Activated naive CD8-positive, alpha-beta T cell treated with anti-CD3 and anti-CD28 coated beads, Interleukin-2, amount 10 ng/mL, durations not matched to agents 7 days and 5 days (primary cell): ENCODE measurements at regions not wholly inside any gene's neighbourhood (a gene's known extent, or its start where the extent isn't known, plus 50 kb on each side); places are given as distances from the start of the nearest gene placed in this dataset.

Source experiments
- ATAC-seq: fragments of 150-1000 bp; cut with Tn5 transposase; one replicate; pipeline ENCODE4 v1.10.0; 2021; ENCODE audit warnings: low read depth, moderate library complexity
- POLR2A ChIA-PET: fragments of 350-600 bp; sonication (Branson Sonifier 250); formaldehyde crosslinking; loops from one replicate; lab custom pipeline; 2021; ENCODE audit warnings: antibody characterized with exemption; lab: Charles Lee
- DNase-seq: peaks from one replicate; pipeline ENCODE4 v3.0.0; 2021
- H3K27ac Mint-ChIP-seq: one replicate; pipeline ENCODE4 v1.8.0; 2022; ENCODE audit warnings: mild to moderate bottlenecking, mixed read lengths
- H3K27me3 Mint-ChIP-seq: one replicate; pipeline ENCODE4 v1.8.0; 2022; ENCODE audit warnings: mild to moderate bottlenecking, moderate library complexity, mixed read lengths
- H3K36me3 Mint-ChIP-seq: one replicate; pipeline ENCODE4 v1.8.0; 2021; ENCODE audit warnings: mild to moderate bottlenecking, mixed read lengths
- H3K4me1 Mint-ChIP-seq: one replicate; pipeline ENCODE4 v1.8.0; 2021; ENCODE audit warnings: mixed read lengths
- H3K4me3 Mint-ChIP-seq: one replicate; pipeline ENCODE4 v1.8.0; 2022; ENCODE audit warnings: mild to moderate bottlenecking, moderate library complexity, mixed read lengths
- H3K9me3 Mint-ChIP-seq: one replicate; pipeline ENCODE4 v1.8.0; 2021; ENCODE audit warnings: mixed read lengths

GRCh38 chr5:1748271-1748670, 51.4 kb downstream of the MRPL36 start:
- POLR2A ChIA-PET: no interaction called here
- H3K27ac Mint-ChIP-seq: no peak overlapping the region
- ATAC-seq (no peak), DNase-seq (no peak)
- no peak overlapping the region for H3K4me3 Mint-ChIP-seq
- no peaks in the 10 kb centered on the region for H3K4me1 Mint-ChIP-seq
- H3K27me3 Mint-ChIP-seq: no peaks in the 10 kb centered on the region
- no peaks in the 10 kb centered on the region for H3K9me3 Mint-ChIP-seq
- no peaks in the 10 kb centered on the region for H3K36me3 Mint-ChIP-seq

- DNase-seq: no peak
- H3K36me3 Mint-ChIP-seq: no peaks in the 10 kb centered on the region
- H3K4me1 Mint-ChIP-seq: no peaks in the 10 kb centered on the region
- no peak overlapping the region for H3K27ac Mint-ChIP-seq
- H3K4me3 Mint-ChIP-seq: no peak overlapping the region
- H3K9me3 Mint-ChIP-seq: no peaks in the 10 kb centered on the region
- no peaks in the 10 kb centered on the region for H3K27me3 Mint-ChIP-seq
- POLR2A ChIA-PET: no interaction called here
- ATAC-seq: no peak
These were observed 51.9 kb downstream of the MRPL36 start for GRCh38 chr5:1747803-1748085.

- H3K9me3 Mint-ChIP-seq: no peaks in the 10 kb centered on the region
- H3K27me3 Mint-ChIP-seq: peaks cover 1% of the 10 kb centered on the region
- H3K27ac Mint-ChIP-seq: no peak overlapping the region
- no peak for ATAC-seq
- H3K4me1 Mint-ChIP-seq: no peaks in the 10 kb centered on the region
- no peaks in the 10 kb centered on the region for H3K36me3 Mint-ChIP-seq
- H3K4me3 Mint-ChIP-seq: no peak overlapping the region
- POLR2A ChIA-PET: no interaction called here
- DNase-seq: no peak
These were observed 52.4 kb downstream of the MRPL36 start for GRCh38 chr5:1747079-1747802.

GRCh38 chr5:1746371-1747078, 53.1 kb downstream of the MRPL36 start:
- Mint-ChIP-seq H3K4me3 (no peak overlapping the region), H3K36me3 (no peaks in the 10 kb centered on the region), H3K27ac (no peak overlapping the region), H3K27me3 (peaks cover 9% of the 10 kb centered on the region), H3K9me3 (no peaks in the 10 kb centered on the region), H3K4me1 (no peaks in the 10 kb centered on the region)
- ATAC-seq: no peak
- peak; percentile 20 for DNase-seq
- POLR2A ChIA-PET: no interaction called here

GRCh38 chr5:1745796-1746370, 53.8 kb downstream of the MRPL36 start:
- POLR2A ChIA-PET: no interaction called here
- Mint-ChIP-seq H3K36me3 (no peaks in the 10 kb centered on the region), H3K9me3 (no peaks in the 10 kb centered on the region), H3K27me3 (peaks cover 15% of the 10 kb centered on the region), H3K4me1 (no peaks in the 10 kb centered on the region), H3K27ac (no peak overlapping the region), H3K4me3 (no peak overlapping the region)
- DNase-seq (peak; percentile 9), ATAC-seq (no peak)

- H3K36me3 Mint-ChIP-seq: no peaks in the 10 kb centered on the region
- H3K27ac Mint-ChIP-seq: no peak overlapping the region
- H3K4me3 Mint-ChIP-seq: no peak overlapping the region
- POLR2A ChIA-PET: no interaction called here
- peaks cover 17% of the 10 kb centered on the region for H3K27me3 Mint-ChIP-seq
- no peaks in the 10 kb centered on the region for H3K9me3 Mint-ChIP-seq
- DNase-seq (peak; percentile 15), ATAC-seq (no peak)
- no peaks in the 10 kb centered on the region for H3K4me1 Mint-ChIP-seq
These were observed 54.4 kb downstream of the MRPL36 start for GRCh38 chr5:1745123-1745795.

GRCh38 chr5:1744393-1745122, 55.1 kb downstream of the MRPL36 start:
- Mint-ChIP-seq H3K36me3 (no peaks in the 10 kb centered on the region), H3K4me1 (no peaks in the 10 kb centered on the region), H3K9me3 (no peaks in the 10 kb centered on the region), H3K27ac (no peak overlapping the region), H3K4me3 (no peak overlapping the region), H3K27me3 (peaks cover 24% of the 10 kb centered on the region)
- peak; percentile 7 for DNase-seq
- POLR2A ChIA-PET: no interaction called here
- no peak for ATAC-seq

- Mint-ChIP-seq H3K4me1 (no peaks in the 10 kb centered on the region), H3K27me3 (peaks cover 32% of the 10 kb centered on the region), H3K9me3 (no peaks in the 10 kb centered on the region), H3K27ac (no peak overlapping the region), H3K4me3 (no peak overlapping the region), H3K36me3 (no peaks in the 10 kb centered on the region)
- DNase-seq: peak; percentile 8
- no peak for ATAC-seq
- POLR2A ChIA-PET: no interaction called here
These were observed 55.9 kb downstream of the MRPL36 start for GRCh38 chr5:1743769-1744085.

- DNase-seq (no peak), ATAC-seq (no peak)
- peaks cover 32% of the 10 kb centered on the region for H3K27me3 Mint-ChIP-seq
- H3K27ac Mint-ChIP-seq: no peak overlapping the region
- no peaks in the 10 kb centered on the region for H3K4me1 Mint-ChIP-seq
- H3K4me3 Mint-ChIP-seq: no peak overlapping the region
- POLR2A ChIA-PET: no interaction called here
- H3K9me3 Mint-ChIP-seq: no peaks in the 10 kb centered on the region
- no peaks in the 10 kb centered on the region for H3K36me3 Mint-ChIP-seq
These were observed 56.4 kb downstream of the MRPL36 start for GRCh38 chr5:1743061-1743768.

- Mint-ChIP-seq H3K4me3 (no peak overlapping the region), H3K27me3 (peaks cover 32% of the 10 kb centered on the region), H3K9me3 (no peaks in the 10 kb centered on the region), H3K36me3 (no peaks in the 10 kb centered on the region), H3K27ac (no peak overlapping the region), H3K4me1 (no peaks in the 10 kb centered on the region)
- POLR2A ChIA-PET: no interaction called here
- ATAC-seq (peak; percentile 79), DNase-seq (no peak)
These were observed 61.7 kb downstream of the MRPL36 start for GRCh38 chr5:1737790-1738405.

- peaks cover 31% of the 10 kb centered on the region for H3K27me3 Mint-ChIP-seq
- H3K9me3 Mint-ChIP-seq: no peaks in the 10 kb centered on the region
- H3K36me3 Mint-ChIP-seq: no peaks in the 10 kb centered on the region
- DNase-seq (no peak), ATAC-seq (no peak)
- no peaks in the 10 kb centered on the region for H3K4me1 Mint-ChIP-seq
- no peak overlapping the region for H3K27ac Mint-ChIP-seq
- no peak overlapping the region for H3K4me3 Mint-ChIP-seq
- POLR2A ChIA-PET: no interaction called here
These were observed 62.5 kb downstream of the MRPL36 start for GRCh38 chr5:1736889-1737711.

- Mint-ChIP-seq H3K9me3 (no peaks in the 10 kb centered on the region), H3K27me3 (peaks cover 20% of the 10 kb centered on the region), H3K4me1 (no peaks in the 10 kb centered on the region), H3K27ac (no peak overlapping the region), H3K36me3 (no peaks in the 10 kb centered on the region), H3K4me3 (no peak overlapping the region)
- DNase-seq (no peak), ATAC-seq (no peak)
- POLR2A ChIA-PET: no interaction called here
These were observed 63.6 kb downstream of the MRPL36 start for GRCh38 chr5:1736065-1736464.
